ENCODE measurements at regions not wholly inside any gene's neighbourhood (a gene's known extent, or its start where the extent isn't known, plus 50 kb on each side); places are given as distances from the start of the nearest gene placed in this dataset.

DNA sequence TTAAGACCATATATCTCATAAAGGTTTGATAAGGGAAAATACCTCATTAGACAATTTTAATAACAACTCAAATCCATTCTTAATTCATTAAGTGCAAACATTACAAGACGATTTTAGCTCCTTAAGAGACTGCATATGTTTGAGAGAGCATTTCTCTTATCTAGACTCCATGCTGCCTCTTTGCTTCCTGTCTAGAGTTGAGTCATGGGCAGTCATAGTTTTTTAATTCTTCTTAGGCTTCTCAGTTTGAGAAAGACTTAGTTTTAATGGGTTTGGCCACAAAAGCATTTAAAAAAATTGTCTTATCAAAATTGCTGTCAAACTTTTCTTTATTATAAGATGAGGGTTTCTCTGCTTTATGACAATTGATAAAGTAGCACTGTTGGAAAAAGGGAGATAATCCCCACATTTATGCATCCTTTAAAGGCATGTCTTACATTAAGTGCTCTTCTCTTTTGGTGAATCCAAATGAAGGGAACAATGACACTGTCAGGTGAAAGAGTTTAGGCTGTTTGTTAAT is 713.4 kb downstream of the PCDH18 start:
- DNase-seq (ENCODE audit: low read depth in 2 of 2), result peak; percentile 36 to 37
- TF ChIP-seq, protein P1, sequence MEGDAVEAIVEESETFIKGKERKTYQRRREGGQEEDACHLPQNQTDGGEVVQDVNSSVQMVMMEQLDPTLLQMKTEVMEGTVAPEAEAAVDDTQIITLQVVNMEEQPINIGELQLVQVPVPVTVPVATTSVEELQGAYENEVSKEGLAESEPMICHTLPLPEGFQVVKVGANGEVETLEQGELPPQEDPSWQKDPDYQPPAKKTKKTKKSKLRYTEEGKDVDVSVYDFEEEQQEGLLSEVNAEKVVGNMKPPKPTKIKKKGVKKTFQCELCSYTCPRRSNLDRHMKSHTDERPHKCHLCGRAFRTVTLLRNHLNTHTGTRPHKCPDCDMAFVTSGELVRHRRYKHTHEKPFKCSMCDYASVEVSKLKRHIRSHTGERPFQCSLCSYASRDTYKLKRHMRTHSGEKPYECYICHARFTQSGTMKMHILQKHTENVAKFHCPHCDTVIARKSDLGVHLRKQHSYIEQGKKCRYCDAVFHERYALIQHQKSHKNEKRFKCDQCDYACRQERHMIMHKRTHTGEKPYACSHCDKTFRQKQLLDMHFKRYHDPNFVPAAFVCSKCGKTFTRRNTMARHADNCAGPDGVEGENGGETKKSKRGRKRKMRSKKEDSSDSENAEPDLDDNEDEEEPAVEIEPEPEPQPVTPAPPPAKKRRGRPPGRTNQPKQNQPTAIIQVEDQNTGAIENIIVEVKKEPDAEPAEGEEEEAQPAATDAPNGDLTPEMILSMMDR (IDR thresholded peaks at IDR 0.05; ENCODE audit: low read depth, low read length), result no peak
- no peak overlapping the region for H3K4me3 ChIP-seq (replicated peaks in 1 of 2; ENCODE audit: low read depth in 2 of 2, low read length in 2 of 2)

DNA sequence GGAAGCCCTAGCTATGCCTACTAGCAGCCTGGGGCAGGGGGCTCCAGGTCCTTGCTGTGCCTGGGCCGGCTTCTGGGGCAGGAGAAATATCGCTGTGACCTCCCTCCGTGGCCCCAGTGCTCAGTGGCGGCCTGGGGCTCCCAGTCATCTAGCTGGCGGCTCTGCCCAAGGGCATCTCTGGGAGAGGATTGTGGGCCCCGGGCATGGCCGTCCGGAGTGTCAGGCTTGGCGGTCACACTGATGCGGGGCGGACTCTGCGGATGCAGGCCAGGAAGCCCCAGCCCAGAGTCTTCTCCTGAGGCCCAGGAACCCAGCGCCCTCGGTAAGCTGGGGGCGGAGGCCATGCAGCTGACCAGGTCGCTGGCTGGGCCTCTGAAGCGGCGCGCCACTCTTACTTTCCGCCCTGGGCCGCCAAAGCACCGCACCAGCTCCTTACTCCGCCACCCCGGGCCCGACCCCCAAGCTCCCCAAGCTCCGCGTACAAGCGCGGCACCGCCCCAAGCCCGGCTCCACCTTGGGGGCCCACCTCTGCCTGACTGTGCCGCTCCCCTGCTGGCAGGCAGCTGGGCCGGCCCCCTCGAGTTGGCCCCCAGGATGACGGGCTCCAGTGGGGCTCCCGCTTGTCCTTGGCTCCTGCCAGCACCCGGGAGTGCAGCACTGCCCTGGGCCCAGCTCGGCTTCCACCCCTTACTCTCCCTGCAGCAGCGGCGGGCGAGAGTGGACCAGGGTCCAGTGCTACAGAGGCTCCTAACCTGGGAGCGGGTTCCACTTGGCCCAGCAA is 720.0 kb downstream of the PCDH18 start:
- no peak for DNase-seq (ENCODE audit: low read depth in 2 of 2)
- H3K4me3 ChIP-seq (replicated peaks in 1 of 2; ENCODE audit: low read depth in 2 of 2, low read length in 2 of 2), result no peak overlapping the region
- TF ChIP-seq, protein P1 (IDR thresholded peaks at IDR 0.05; ENCODE audit: low read depth, low read length), result no peak

DNA sequence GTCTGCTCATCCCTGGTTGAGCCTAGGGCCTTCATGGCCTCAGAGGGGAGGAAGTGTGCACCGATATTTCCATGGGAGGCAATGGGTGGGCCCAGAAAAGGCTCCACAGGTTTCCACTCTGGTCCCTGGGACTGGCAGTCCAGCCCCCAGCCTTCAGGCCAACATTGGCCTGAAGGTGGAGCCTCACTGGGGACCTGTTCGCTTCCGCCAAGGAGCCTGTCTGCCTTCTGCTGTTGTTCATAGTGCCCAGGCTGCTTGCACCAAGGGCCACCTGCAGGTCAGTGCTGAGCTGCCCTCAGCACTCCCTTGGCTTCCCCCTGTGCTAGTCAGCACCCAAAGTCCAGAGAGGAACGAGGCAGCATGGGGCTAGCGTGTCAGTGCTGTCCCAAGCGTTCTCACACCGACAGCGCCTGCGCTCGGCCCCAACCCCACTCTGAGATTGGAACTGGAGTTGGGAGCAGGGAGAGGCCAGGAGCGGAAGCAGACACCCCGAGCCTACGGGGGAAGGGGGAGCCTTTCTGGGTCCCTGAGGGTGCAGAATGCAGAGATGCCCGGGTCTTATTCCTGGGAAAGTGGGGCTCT is 720.7 kb downstream of the PCDH18 start:
- TF ChIP-seq, protein P1 (IDR thresholded peaks at IDR 0.05; ENCODE audit: low read depth, low read length), result no peak
- H3K4me3 ChIP-seq (replicated peaks in 1 of 2; ENCODE audit: low read depth in 2 of 2, low read length in 2 of 2), result no peak overlapping the region
- DNase-seq (ENCODE audit: low read depth in 2 of 2), result no peak

DNA sequence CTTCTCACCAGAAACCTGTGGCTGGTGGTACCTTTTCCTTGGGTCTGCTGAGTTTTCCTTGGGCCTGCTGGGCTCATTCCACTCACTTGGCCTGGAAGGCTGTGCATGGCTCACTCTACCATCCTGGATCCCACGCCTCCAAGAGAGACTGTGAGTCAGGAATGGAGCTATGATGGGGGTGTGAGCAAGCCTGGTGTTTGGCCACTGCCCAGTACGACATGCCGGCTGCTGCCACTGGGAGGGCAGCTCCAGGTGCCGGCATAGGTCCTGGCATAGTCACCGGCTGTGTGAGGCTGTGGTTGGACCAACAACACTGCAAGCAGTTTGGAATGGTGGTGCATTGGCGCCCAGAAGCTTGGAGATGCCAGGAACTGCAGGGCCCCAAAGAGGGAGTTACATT is 721.7 kb downstream of the PCDH18 start:
- TF ChIP-seq, protein P1 (IDR thresholded peaks at IDR 0.05; ENCODE audit: low read depth, low read length), result no peak
- peak in 1 of 2 donors; percentile 12 for DNase-seq (ENCODE audit: low read depth in 2 of 2)
- H3K4me3 ChIP-seq (replicated peaks in 1 of 2; ENCODE audit: low read depth in 2 of 2, low read length in 2 of 2), result no peak overlapping the region

DNA sequence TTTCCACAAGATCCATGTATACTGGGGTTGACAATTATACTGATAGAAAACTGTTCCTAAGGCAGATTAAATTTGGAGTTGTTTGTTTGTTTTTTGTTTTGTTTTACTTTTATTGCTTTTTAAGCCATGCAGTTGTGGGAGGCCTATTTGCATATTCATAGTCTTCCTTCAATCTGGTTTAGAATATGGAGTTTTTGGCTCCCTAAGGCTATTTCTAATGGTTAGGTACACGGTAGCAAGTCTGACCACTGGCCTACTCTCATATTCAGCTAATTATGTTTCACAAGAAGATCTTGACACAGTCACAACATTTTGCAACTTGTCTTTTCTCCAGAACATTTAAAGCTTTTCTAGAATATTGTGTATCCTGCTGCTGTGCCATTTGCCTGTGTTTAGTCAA is 725.5 kb downstream of the PCDH18 start:
- TF ChIP-seq, protein P1 (IDR thresholded peaks at IDR 0.05; ENCODE audit: low read depth, low read length), result no peak
- no peak overlapping the region for H3K4me3 ChIP-seq (replicated peaks in 1 of 2; ENCODE audit: low read depth in 2 of 2, low read length in 2 of 2)
- DNase-seq (ENCODE audit: low read depth in 2 of 2), result no peak

DNA sequence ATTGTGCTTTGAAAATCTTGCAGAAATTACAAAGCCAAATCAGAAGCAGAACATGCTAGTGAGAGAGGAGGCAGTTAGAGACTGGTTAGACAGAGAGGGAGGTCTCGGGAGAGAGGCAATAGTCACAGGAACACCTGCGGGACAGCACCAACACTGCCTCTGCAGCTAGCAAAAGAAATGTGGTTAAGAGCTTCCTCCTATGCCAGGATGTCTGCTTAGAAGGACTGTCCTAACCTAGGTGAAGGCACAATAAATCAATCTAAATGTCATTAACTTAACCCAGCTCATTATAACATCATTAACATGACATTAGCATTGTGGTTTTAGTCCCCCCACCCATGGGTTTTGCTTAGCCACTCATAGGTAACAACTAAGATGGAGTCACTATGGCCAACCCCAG is 726.7 kb downstream of the PCDH18 start:
- TF ChIP-seq, protein P1 (IDR thresholded peaks at IDR 0.05; ENCODE audit: low read depth, low read length), result no peak
- DNase-seq (ENCODE audit: low read depth in 2 of 2), result no peak

More for the DNA sequence above, 726.7 kb downstream of the PCDH18 start:
- no peak overlapping the region for H3K4me3 ChIP-seq (replicated peaks in 1 of 2; ENCODE audit: low read depth in 2 of 2, low read length in 2 of 2)

Data from cardiac fibroblast (primary cell).